Kidney (tissue), 13 donors: ENCODE measurements at regions not wholly inside any gene's neighbourhood (a gene's known extent, or its start where the extent isn't known, plus 50 kb on each side); places are given as distances from the start of the nearest gene placed in this dataset.
A peak's percentile ranks its signal among the peaks of the same experiment; 100 is the strongest.

Experiments used
- DNase-seq, 5 donors: peaks; one replicate each; pipeline ENCODE4 v3.0.0-alpha.2; 2013 to 2020
- FAIRE-seq: peaks from 2 replicates; lab custom pipeline; 2012; peaks lifted over from hg19 to GRCh38; lab: Jason Lieb, UNC
- H3K27ac ChIP-seq, 2 donors: one replicate each; pipeline ENCODE4 v1.7.0; 2013; ENCODE audit warnings: low read depth in 2 of 2, low read length in 2 of 2, inconsistent platforms in 1 of 2
- H3K27me3 ChIP-seq: one replicate; pipeline ENCODE4 v1.7.1; 2013; ENCODE audit warnings: low read length, inconsistent platforms; ENCODE audit not compliant: control insufficient read depth, insufficient read depth
- H3K36me3 ChIP-seq, 3 donors: one replicate each; pipeline versions ENCODE4 v1.7.0 to v1.7.1; 2013; ENCODE audit warnings: low read length in 3 of 3, control low read depth in 1 of 3, inconsistent platforms in 1 of 3; ENCODE audit not compliant: insufficient read depth in 3 of 3, control insufficient read depth in 2 of 3
- H3K4me1 ChIP-seq, 3 donors: one replicate each; pipeline versions ENCODE4 v1.7.0 to v1.7.1; 2013; ENCODE audit warnings: low read length in 3 of 3, inconsistent platforms in 1 of 3, low read depth in 1 of 3; ENCODE audit not compliant: control insufficient read depth in 2 of 3, insufficient read depth in 2 of 3
- H3K4me3 ChIP-seq, 3 donors: one replicate each; pipeline versions ENCODE4 v1.7.0 to v1.8.1; 2013; ENCODE audit warnings: low read length in 3 of 3, control low read depth in 1 of 3, inconsistent platforms in 1 of 3
- H3K9ac ChIP-seq, 3 donors: one replicate each; pipeline versions ENCODE4 v1.7.0 to v1.7.1; 2013; ENCODE audit warnings: low read length in 3 of 3, control low read depth in 1 of 3, inconsistent platforms in 1 of 3
- H3K9me3 ChIP-seq, 3 donors: one replicate each; pipeline versions ENCODE4 v1.7.0 to v1.7.1; 2013; ENCODE audit warnings: low read length in 3 of 3, control low read depth in 1 of 3, inconsistent platforms in 1 of 3; ENCODE audit not compliant: control insufficient read depth in 2 of 3, insufficient read depth in 1 of 3
- CTCF ChIP-seq: IDR thresholded peaks from 3 replicates; pipeline ENCODE4 v1.5.1; 2012; ENCODE audit warnings: mild to moderate bottlenecking, moderate library complexity, borderline replicate concordance; ENCODE audit not compliant: insufficient read depth; ENCODE audit errors: extremely low read depth
- intact Hi-C: fragments of 100-400 bp; cut with DNase I; formaldehyde crosslinking; loops from one replicate; pipeline ENCODE4 v1.11.1; 2022
- donor health status: control.
- donor health status: control.
- donor health status: control.
- donor health status: control.
- donor health status: control.
- donor health status: DM: yes; HTN: yes; CAD: no.
- donor health status: Normal renal cell carcinoma (clear cell type).

- H3K27me3 ChIP-seq: peaks cover 4% of the 10 kb centered on the region
- DNase-seq: peak in 2 of 5 donors; percentile 7 to 58
- H3K4me3 ChIP-seq: no peak overlapping the region
- no peaks in the 10 kb centered on the region for H3K9me3 ChIP-seq
- intact Hi-C loops: no loop called here
- no peak overlapping the region for H3K27ac ChIP-seq
- H3K9ac ChIP-seq: no peak overlapping the region
- peaks cover 0 to 2% (median 0%) of the 10 kb centered on the region in 3 donors for H3K4me1 ChIP-seq
- H3K36me3 ChIP-seq: no peaks in the 10 kb centered on the region
- no peak for FAIRE-seq
- no peak for TF ChIP-seq CTCF
Measured at GRCh38 chr3:127450331-127450730, 140.2 kb downstream of the TPRA1 start.

GRCh38 chr3:127449486-127450212 lies 140.9 kb downstream of the TPRA1 start:
- H3K27ac ChIP-seq: no peak overlapping the region
- H3K9ac ChIP-seq: no peak overlapping the region
- H3K9me3 ChIP-seq: no peaks in the 10 kb centered on the region
- H3K27me3 ChIP-seq: peaks cover 3% of the 10 kb centered on the region
- no peak for TF ChIP-seq CTCF
- no peak overlapping the region for H3K4me3 ChIP-seq
- FAIRE-seq (no peak), DNase-seq (peak in 2 of 5 donors; percentile 4 to 31)
- intact Hi-C loops: no loop called here
- no peaks in the 10 kb centered on the region for H3K4me1 ChIP-seq
- no peaks in the 10 kb centered on the region for H3K36me3 ChIP-seq

DNA sequence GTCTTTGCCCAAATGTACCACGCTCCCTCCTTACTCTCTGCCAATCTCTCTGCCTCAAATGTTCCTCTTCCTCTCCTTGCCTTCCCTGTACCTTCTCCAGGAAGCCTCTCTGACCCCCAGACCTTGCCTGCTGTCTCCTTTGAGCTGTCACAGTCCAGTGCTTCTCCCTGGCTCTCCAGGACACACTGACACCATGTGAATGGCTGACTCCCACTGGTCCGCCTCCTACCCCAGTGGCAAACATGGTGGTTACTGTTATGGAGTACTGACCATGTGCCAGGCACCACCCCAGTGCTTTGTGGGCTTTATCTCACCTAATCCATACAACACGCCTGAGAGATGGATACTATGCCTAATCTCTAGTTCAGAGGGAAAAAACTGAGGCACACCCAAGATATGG lies 141.9 kb downstream of the TPRA1 start:
- Histone ChIP-seq H3K36me3 (no peaks in the 10 kb centered on the region), H3K4me3 (no peak overlapping the region), H3K27me3 (no peaks in the 10 kb centered on the region), H3K4me1 (no peaks in the 10 kb centered on the region), H3K9ac (no peak overlapping the region), H3K9me3 (no peaks in the 10 kb centered on the region), H3K27ac (no peak overlapping the region)
- intact Hi-C loops: no loop called here
- FAIRE-seq (no peak), DNase-seq (peak in 2 of 5 donors; percentile 8 to 15)
- TF ChIP-seq CTCF: no peak

DNA sequence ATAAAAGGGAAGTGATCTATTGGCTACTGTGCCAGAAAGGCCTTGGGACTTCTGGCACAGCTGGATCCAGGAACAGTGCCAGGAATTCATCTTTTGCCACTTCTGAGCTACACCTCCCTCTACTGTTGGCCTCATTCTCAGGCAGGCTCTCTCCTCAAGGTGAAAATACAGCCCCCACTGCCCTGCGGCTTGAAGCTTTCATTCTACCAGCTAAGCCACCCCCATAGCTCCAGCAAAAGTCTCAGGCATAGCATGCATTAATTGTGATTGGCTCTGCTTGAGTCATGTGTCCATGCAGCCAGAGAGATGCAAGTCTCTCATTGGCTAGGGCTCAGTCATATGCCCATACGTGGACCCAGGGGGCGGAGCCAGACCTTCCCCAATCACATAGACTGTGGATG lies 142.4 kb downstream of the TPRA1 start:
- Histone ChIP-seq H3K9ac (no peak overlapping the region), H3K9me3 (no peaks in the 10 kb centered on the region), H3K4me1 (no peaks in the 10 kb centered on the region), H3K36me3 (no peaks in the 10 kb centered on the region), H3K4me3 (no peak overlapping the region), H3K27ac (no peak overlapping the region), H3K27me3 (no peaks in the 10 kb centered on the region)
- peak in 2 of 5 donors; percentile 11 to 18 for DNase-seq
- no peak for TF ChIP-seq CTCF
- no peak for FAIRE-seq
- intact Hi-C loops: no loop called here
